Epithelial cell of esophagus (primary cell): ENCODE measurements at regions not wholly inside any gene's neighbourhood (a gene's known extent, or its start where the extent isn't known, plus 50 kb on each side); places are given as distances from the start of the nearest gene placed in this dataset.

ENCODE experiments used
- DNase-seq: peaks from one replicate; pipeline ENCODE4 v3.0.0; 2010; ENCODE audit warnings: low read depth
- H3K4me3 ChIP-seq: 2 replicates; pipeline ENCODE4 v1.5.1; 2011; ENCODE audit warnings: mild to moderate bottlenecking, low read length, control low read depth
- CTCF ChIP-seq: IDR thresholded peaks from 2 replicates; pipeline ENCODE4 v1.5.1; 2011; ENCODE audit warnings: low read depth, mild to moderate bottlenecking, low read length, control low read depth, inconsistent platforms; ENCODE audit not compliant: insufficient read depth; ENCODE audit errors: missing control alignments

DNA sequence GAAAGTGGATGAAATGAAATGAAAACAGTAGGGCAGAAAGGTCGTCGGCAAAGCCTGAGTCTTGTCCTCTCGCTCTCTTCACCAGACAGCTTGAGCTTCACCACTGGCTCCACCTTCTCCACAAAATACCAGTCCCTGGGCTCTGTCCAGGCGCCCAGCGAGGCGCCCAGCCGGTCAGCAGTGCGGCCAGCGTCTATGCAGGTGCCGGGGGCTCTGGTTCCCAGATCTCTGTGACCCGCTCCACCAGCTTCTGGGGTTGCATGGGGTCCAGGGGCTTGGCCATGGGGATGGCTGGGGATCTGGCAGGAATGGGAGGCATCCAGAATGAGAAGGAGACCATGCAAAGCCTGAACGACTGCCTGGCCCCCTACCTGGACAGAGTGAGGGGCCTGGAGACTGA is 600.5 kb upstream of the ZP4 start:
- no peak overlapping the region for H3K4me3 ChIP-seq
- no peak for TF ChIP-seq CTCF
- no peak for DNase-seq

GRCh38 chr1:238489006-238489405 is 598.3 kb upstream of the ZP4 start:
- H3K4me3 ChIP-seq = no peak overlapping the region
- no peak for TF ChIP-seq CTCF
- no peak for DNase-seq

GRCh38 chr1:238488401-238488800 is 597.7 kb upstream of the ZP4 start:
- no peak for DNase-seq
- no peak overlapping the region for H3K4me3 ChIP-seq
- TF ChIP-seq CTCF = no peak

GRCh38 chr1:238487931-238488330 is 597.2 kb upstream of the ZP4 start:
- no peak overlapping the region for H3K4me3 ChIP-seq
- no peak for DNase-seq
- no peak for TF ChIP-seq CTCF

- TF ChIP-seq CTCF = no peak
- DNase-seq = no peak
- no peak overlapping the region for H3K4me3 ChIP-seq
These were observed 595.1 kb upstream of the ZP4 start for GRCh38 chr1:238485912-238486209.

DNA sequence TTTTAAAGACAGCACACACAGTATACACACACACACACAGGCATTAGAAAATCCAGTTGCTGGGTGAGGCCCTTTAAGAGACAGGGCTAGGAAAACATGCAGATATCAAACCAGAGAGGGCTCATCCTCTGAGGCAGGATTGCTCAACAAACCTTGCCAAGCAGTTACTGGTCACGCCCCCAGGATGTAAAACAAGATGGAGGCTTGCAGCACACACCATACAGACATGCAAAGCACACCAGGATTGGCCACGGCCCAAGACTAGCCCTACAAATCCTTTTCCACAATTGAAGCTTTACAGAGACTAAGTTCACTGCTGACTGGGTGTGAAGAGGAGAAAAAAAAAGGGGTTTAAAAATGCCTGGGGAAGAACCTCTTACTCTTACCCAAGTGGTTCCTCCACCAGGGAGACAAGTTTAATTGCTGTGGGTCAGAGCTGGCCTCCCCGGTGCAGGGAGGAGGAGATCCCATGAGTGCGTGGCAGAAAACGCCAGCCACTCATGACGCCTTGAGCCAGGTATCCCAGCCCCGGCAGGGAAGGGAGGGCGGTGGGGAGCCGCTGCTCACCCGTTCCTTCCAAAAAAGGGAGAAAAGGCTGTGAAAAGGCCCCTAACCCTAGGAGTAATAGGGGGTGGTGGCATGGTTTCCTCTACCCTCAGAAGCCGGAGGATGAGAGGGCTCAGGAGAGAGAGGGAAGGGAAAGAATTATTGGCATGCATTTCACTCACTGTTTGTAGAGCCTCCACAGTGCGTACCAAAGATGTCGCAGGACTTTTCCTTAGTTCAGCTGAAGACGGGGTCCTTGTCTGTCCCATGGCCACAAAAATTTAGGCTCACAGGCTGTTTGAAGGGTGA is 594.6 kb upstream of the ZP4 start:
- no peak for TF ChIP-seq CTCF
- H3K4me3 ChIP-seq = no peak overlapping the region
- peak; percentile 69 for DNase-seq

DNA sequence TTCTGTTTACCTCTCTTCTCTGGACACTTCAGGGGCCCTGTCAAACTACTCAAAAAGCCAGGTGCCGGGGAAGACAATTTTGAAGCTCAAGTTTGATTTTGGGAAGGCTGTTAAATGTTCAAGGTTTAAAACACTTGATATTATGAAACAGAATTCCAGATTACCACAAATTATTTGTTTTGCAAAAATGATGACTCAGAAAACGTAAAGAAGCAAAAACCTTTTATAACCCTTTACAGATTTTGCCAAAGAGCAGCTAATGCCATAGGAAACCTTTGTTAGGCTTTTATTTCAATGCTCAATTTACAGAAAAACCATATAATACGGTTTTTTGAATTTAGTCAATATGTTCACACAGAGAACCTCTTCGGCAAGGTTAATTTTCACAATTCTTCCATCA is 593.4 kb upstream of the ZP4 start:
- TF ChIP-seq CTCF = no peak
- no peak for DNase-seq
- H3K4me3 ChIP-seq = no peak overlapping the region
